Neural cell (in vitro differentiated cells): ENCODE measurements at regions not wholly inside any gene's neighbourhood (a gene's known extent, or its start where the extent isn't known, plus 50 kb on each side); places are given as distances from the start of the nearest gene placed in this dataset.

Source experiments
- H2AFZ ChIP-seq: fragments of 200-600, 300-800 bp; sonication (generic), shearing (Covaris generic); 2 replicates; pipeline ENCODE4 v1.6.0; 2014; ENCODE audit warnings: low read depth, mild to moderate bottlenecking, antibody characterized with exemption, low read length, moderate library complexity
- H3F3A ChIP-seq: fragments of 200-600 bp; shearing (Covaris generic); 2 replicates; pipeline ENCODE4 v1.6.1; 2016; ENCODE audit warnings: mild to moderate bottlenecking, moderate library complexity, mixed read lengths, antibody characterized with exemption, low read length; ENCODE audit not compliant: insufficient read depth, poor library complexity, severe bottlenecking
- H3K27ac ChIP-seq: fragments of 200-600, 300-800 bp; sonication (generic), shearing (Covaris generic); 2 replicates; pipeline ENCODE4 v1.5.1; 2014; ENCODE audit warnings: mild to moderate bottlenecking, low read length, moderate library complexity
- H3K27me3 ChIP-seq: fragments of 300-800, 200-600 bp; sonication (generic), shearing (Covaris generic); 2 replicates; pipeline ENCODE4 v1.6.0; 2014; ENCODE audit warnings: mild to moderate bottlenecking, low read depth, low read length, moderate library complexity; ENCODE audit not compliant: insufficient read depth
- H3K36me3 ChIP-seq: fragments of 300-800, 200-600 bp; sonication (generic), shearing (Covaris generic); 2 replicates; pipeline ENCODE4 v1.5.1; 2014; ENCODE audit warnings: mild to moderate bottlenecking, antibody characterized with exemption, low read length, moderate library complexity; ENCODE audit not compliant: insufficient read depth
- H3K4me2 ChIP-seq: fragments of 300-800, 200-600 bp; sonication (generic), shearing (Covaris generic); 2 replicates; pipeline ENCODE4 v1.6.0; 2014; ENCODE audit warnings: mild to moderate bottlenecking, low read length
- H3K4me3 ChIP-seq: fragments of 300-800, 200-600 bp; sonication (generic), shearing (Covaris generic); 2 replicates; pipeline ENCODE4 v1.5.1; 2014; ENCODE audit warnings: mild to moderate bottlenecking, low read length, moderate library complexity
- H3K79me2 ChIP-seq: fragments of 200-600 bp; shearing (Covaris generic); replicated peaks from 2 replicates; pipeline ENCODE4 v1.6.0; 2014; ENCODE audit warnings: mild to moderate bottlenecking, low read length, moderate library complexity; ENCODE audit not compliant: insufficient read depth
- H3K9ac ChIP-seq: fragments of 300-800, 200-600 bp; sonication (generic), shearing (Covaris generic); 2 replicates; pipeline ENCODE4 v1.6.1; 2016; ENCODE audit warnings: mild to moderate bottlenecking, low read length, mixed read lengths
- H3K9me2 ChIP-seq: fragments of 200-600 bp; shearing (Covaris generic); 2 replicates; pipeline ENCODE4 v1.6.1; 2016; ENCODE audit warnings: mild to moderate bottlenecking, low read length, mixed read lengths; ENCODE audit not compliant: insufficient read depth
- H3K9me3 ChIP-seq: fragments of 200-600, 300-800 bp; sonication (generic), shearing (Covaris generic); 2 replicates; pipeline ENCODE4 v1.6.1; 2016; ENCODE audit warnings: mild to moderate bottlenecking, mixed run types, low read length, moderate library complexity, mixed read lengths
- H4K20me1 ChIP-seq: fragments of 200-600 bp; shearing (Covaris generic); 2 replicates; pipeline ENCODE4 v1.6.1; 2016; ENCODE audit warnings: mild to moderate bottlenecking, mixed run types; ENCODE audit not compliant: insufficient read depth
- EP300 ChIP-seq: fragments of 450-650 bp; conservative IDR thresholded peaks from 2 replicates; pipeline ENCODE4 v1.6.1; 2014; ENCODE audit warnings: antibody characterized with exemption, mild to moderate bottlenecking, moderate library complexity; ENCODE audit not compliant: poor library complexity, severe bottlenecking
- EZH2 ChIP-seq: fragments of 200-600, 300-800 bp; shearing (Covaris generic), sonication (generic); IDR thresholded peaks from 2 replicates; pipeline ENCODE4 v1.6.1; 2014; ENCODE audit warnings: antibody characterized with exemption, low read length, borderline replicate concordance, mild to moderate bottlenecking; ENCODE audit not compliant: insufficient read depth, poor library complexity, severe bottlenecking
- MXI1 ChIP-seq: fragments of 450-650 bp; conservative IDR thresholded peaks from 2 replicates; pipeline ENCODE4 v1.6.1; 2014; ENCODE audit warnings: antibody characterized with exemption, mild to moderate bottlenecking; ENCODE audit not compliant: poor library complexity, severe bottlenecking
- POLR2AphosphoS5 ChIP-seq: IDR thresholded peaks from 2 replicates; pipeline ENCODE4 v1.6.1; 2012
- RAD21 ChIP-seq: fragments of 450-650 bp; conservative IDR thresholded peaks from 2 replicates; pipeline ENCODE4 v1.6.1; 2014; ENCODE audit warnings: antibody characterized with exemption, mild to moderate bottlenecking, moderate library complexity
- SMC3 ChIP-seq: fragments of 450-650 bp; conservative IDR thresholded peaks from 2 replicates; pipeline ENCODE4 v1.6.1; 2014; ENCODE audit warnings: antibody characterized with exemption, mild to moderate bottlenecking, moderate library complexity; ENCODE audit not compliant: poor library complexity
- TAF1 ChIP-seq: IDR thresholded peaks from 2 replicates; pipeline ENCODE4 v1.6.1; 2012; ENCODE audit warnings: low read depth
- TF ChIP-seq, protein P1 (sequence below): fragments of 450-650 bp; IDR thresholded peaks from 2 replicates; pipeline ENCODE4 v1.5.1; 2014; ENCODE audit warnings: antibody characterized with exemption, mild to moderate bottlenecking, moderate library complexity; ENCODE audit not compliant: poor library complexity, severe bottlenecking
- TF ChIP-seq, protein P2 (sequence below): IDR thresholded peaks from 2 replicates; pipeline ENCODE4 v1.6.1; 2012; ENCODE audit warnings: borderline replicate concordance

- Histone ChIP-seq H3K4me3 (no peak overlapping the region), H3K36me3 (no peaks in the 10 kb centered on the region), H3K4me2 (no peak overlapping the region), H3F3A (no peaks in the 10 kb centered on the region), H4K20me1 (no peaks in the 10 kb centered on the region), H3K9me2 (no peaks in the 10 kb centered on the region), H3K27me3 (no peaks in the 10 kb centered on the region), H3K9ac (no peak overlapping the region), H3K79me2 (no peaks in the 10 kb centered on the region), H3K9me3 (no peaks in the 10 kb centered on the region), H3K27ac (no peak overlapping the region), H2AFZ (no peak overlapping the region)
- TF ChIP-seq EZH2 (no peak), MXI1 (no peak), RAD21 (no peak), TAF1 (no peak), SMC3 (no peak), POLR2AphosphoS5 (no peak), EP300 (no peak)
- TF ChIP-seq, protein P1, sequence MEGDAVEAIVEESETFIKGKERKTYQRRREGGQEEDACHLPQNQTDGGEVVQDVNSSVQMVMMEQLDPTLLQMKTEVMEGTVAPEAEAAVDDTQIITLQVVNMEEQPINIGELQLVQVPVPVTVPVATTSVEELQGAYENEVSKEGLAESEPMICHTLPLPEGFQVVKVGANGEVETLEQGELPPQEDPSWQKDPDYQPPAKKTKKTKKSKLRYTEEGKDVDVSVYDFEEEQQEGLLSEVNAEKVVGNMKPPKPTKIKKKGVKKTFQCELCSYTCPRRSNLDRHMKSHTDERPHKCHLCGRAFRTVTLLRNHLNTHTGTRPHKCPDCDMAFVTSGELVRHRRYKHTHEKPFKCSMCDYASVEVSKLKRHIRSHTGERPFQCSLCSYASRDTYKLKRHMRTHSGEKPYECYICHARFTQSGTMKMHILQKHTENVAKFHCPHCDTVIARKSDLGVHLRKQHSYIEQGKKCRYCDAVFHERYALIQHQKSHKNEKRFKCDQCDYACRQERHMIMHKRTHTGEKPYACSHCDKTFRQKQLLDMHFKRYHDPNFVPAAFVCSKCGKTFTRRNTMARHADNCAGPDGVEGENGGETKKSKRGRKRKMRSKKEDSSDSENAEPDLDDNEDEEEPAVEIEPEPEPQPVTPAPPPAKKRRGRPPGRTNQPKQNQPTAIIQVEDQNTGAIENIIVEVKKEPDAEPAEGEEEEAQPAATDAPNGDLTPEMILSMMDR: no peak
- TF ChIP-seq, protein P2, sequence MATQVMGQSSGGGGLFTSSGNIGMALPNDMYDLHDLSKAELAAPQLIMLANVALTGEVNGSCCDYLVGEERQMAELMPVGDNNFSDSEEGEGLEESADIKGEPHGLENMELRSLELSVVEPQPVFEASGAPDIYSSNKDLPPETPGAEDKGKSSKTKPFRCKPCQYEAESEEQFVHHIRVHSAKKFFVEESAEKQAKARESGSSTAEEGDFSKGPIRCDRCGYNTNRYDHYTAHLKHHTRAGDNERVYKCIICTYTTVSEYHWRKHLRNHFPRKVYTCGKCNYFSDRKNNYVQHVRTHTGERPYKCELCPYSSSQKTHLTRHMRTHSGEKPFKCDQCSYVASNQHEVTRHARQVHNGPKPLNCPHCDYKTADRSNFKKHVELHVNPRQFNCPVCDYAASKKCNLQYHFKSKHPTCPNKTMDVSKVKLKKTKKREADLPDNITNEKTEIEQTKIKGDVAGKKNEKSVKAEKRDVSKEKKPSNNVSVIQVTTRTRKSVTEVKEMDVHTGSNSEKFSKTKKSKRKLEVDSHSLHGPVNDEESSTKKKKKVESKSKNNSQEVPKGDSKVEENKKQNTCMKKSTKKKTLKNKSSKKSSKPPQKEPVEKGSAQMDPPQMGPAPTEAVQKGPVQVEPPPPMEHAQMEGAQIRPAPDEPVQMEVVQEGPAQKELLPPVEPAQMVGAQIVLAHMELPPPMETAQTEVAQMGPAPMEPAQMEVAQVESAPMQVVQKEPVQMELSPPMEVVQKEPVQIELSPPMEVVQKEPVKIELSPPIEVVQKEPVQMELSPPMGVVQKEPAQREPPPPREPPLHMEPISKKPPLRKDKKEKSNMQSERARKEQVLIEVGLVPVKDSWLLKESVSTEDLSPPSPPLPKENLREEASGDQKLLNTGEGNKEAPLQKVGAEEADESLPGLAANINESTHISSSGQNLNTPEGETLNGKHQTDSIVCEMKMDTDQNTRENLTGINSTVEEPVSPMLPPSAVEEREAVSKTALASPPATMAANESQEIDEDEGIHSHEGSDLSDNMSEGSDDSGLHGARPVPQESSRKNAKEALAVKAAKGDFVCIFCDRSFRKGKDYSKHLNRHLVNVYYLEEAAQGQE: no peak
These were observed 308.3 kb upstream of the ADGRB3 start for GRCh38 chr6:68326762-68327161.

DNA sequence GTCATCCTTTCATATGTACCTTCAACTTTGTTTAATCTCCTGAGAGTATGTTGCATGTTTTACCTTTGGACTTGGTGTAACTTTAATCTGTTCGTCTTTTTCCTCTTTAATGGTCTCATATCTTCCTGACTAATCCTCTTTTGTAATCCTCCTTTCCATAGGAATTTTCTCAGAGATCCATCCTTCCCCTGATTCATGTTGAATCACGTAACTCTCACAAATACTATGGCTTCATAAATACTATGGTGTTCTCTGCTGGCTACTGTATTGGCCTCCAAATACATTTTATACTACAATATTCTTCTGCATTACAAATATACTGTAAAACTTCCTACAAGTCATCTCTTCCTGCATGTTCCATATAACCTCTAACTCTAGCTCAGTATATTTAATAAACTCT lies 317.7 kb upstream of the ADGRB3 start:
- no peak overlapping the region for H2AFZ ChIP-seq

More for the DNA sequence above, 317.7 kb upstream of the ADGRB3 start:
- no peak overlapping the region for H3K9ac ChIP-seq
- TF ChIP-seq, protein P2: no peak
- H3K27me3 ChIP-seq: no peaks in the 10 kb centered on the region
- no peaks in the 10 kb centered on the region for H4K20me1 ChIP-seq
- H3K27ac ChIP-seq: no peak overlapping the region
- no peaks in the 10 kb centered on the region for H3F3A ChIP-seq
- H3K4me2 ChIP-seq: no peak overlapping the region
- no peak overlapping the region for H3K4me3 ChIP-seq
- H3K79me2 ChIP-seq: no peaks in the 10 kb centered on the region
- no peaks in the 10 kb centered on the region for H3K9me2 ChIP-seq
- H3K36me3 ChIP-seq: no peaks in the 10 kb centered on the region
- no peaks in the 10 kb centered on the region for H3K9me3 ChIP-seq
